NCI-H446 (cell line): ENCODE measurements at regions not wholly inside any gene's neighbourhood (a gene's known extent, or its start where the extent isn't known, plus 50 kb on each side); places are given as distances from the start of the nearest gene placed in this dataset.

Experiments
- DNase-seq, 2 experiments: peaks; one replicate each; lab custom pipeline; 2025; lab: John Stamatoyannopoulos, UW

DNA sequence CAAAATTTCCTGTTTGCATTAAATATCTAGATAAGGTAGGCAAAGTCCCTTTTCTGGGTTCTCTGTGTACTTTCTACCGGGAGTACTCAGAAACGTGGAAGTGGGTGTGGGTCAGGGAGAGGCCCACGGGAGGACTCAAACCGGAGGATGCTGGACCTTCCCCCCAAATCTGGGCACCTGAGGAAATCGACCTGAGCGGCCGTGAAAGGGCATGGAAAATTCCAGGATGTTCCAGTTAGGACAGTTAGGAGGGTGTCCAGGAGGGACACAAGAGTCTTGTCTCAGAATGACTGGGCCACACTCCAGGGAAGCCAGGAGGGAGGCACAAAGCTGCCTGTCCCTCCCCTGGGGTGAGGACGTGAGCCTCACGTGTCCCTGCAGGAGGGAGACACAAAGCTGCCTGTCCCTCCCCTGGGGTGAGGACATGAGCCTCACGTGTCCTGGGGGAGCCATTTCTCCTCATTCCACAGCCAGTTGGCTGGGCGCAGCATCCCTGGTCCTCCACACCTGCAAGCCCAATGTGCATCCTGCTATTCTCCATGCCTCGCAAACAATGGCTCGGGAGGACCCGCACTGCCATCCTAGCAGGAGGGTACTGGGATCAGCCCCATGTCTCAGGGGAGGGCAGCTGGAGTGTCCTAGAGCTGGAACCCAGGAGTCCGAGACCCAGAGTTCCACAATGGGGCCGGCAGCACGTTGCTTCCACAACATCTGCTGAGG is 190.5 kb upstream of the PPP2R2D start:
- DNase-seq: no peak

DNA sequence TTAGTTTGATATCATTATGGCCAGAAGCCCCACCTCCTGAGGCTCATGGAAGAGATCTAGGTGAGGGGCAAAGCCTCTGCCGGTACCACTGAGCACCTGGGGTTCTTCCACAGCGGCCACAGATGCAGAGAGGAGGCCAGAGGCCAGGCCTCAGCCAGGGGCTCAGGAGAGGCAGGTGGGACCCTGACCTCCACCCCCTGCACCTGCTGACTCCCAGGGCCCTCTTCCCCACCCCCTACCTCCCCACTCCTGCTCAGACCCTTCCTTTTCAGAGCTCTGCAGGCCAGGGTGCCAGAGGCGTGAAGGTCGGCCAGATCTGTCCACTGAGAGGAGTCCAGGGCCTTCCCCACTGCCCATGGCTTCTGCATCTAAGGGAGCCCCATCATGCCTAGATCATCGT is 178.7 kb upstream of the PPP2R2D start:
- DNase-seq: no peak

DNA sequence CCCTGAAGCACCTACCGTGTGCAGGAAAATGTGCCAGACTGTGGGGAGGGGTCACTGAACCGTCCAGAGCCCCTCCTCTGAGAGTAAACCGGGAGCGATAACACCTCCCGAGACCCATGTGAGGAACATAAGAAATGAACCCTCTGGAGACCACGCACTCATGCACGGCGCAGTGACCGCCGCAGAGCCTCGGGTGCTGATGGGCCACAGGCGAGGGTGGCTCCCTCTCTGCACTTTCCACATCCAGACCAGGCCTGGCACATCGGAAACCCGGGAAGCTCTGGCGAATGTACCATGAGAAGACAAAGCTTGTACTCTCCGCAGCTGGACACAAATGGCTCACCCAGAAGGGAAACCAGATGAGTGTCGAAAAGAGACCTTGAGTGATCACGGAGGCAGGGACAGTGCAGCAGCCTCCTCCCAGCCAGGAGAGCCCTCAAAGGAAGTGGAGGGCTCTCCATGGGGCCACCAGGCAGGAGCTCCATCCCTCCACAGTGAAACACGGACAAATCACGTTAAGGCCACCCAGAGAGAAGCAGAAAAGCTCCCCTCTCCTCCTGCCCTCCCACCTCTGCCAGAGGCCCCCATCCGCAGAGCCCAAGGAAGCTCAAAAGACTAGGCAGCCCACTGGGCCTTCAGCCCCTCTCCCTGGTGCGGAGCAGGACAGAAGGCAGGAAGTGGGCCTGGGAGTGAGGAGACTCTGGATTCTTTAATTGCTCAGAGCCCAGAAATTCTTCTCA is 178.1 kb upstream of the PPP2R2D start:
- DNase-seq: no peak

DNA sequence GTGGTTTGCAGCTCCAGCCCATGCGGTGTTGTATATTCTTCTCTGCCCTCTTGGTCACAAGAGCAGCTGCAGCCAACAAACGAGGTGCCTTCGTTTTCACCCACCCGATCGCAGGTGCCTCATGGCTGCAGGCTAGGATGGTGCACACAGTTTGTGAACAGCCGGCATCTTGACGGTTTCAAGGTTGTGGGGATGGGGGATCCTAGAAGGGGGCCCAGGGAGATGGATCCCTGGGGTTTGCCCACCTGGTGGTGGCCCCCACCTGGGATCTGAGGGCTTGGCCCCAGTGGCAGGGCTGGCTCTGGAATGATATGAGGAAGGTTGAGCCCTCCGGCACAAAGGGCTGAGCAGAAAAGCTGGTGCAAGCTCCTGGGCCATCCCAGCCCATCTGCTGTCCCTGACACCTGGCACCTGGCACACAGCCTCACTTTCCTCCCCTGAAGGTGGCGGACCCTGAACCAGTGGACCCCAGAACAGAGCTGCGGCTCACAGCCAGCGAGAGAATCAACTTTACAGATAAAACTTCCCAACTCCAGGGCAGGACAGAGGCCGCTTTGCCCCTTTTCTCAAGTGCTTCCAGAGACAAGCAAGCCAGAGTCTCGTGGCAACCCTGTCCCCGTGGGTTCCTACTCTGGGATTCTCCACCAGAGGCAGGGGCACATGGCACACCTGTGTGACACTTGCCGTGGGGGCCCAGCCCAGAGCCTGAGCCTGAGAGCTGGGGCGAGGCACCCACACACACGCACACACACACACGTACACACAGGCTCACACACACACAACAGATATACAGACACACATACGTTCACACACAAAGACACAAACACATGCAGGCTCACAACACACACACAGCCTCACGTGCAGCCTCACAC is 177.3 kb upstream of the PPP2R2D start:
- no peak for DNase-seq

DNA sequence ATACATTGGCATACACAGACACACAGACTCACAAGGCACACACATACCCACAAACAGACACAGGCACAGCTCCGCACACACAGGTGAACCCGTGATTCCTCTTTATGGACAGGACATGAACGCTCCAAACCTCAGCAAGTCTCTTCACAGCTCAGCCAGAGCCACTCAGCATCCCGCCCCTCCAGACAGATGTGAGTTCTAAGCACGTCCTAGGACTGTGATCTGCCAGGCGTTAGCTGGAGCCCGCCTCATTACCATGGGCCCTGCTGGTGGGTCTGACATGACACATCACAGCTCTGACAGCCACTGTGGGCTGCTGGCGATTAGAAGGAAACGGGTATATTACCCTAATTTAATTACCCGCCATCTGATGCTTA is 176.7 kb upstream of the PPP2R2D start:
- DNase-seq: no peak

DNA sequence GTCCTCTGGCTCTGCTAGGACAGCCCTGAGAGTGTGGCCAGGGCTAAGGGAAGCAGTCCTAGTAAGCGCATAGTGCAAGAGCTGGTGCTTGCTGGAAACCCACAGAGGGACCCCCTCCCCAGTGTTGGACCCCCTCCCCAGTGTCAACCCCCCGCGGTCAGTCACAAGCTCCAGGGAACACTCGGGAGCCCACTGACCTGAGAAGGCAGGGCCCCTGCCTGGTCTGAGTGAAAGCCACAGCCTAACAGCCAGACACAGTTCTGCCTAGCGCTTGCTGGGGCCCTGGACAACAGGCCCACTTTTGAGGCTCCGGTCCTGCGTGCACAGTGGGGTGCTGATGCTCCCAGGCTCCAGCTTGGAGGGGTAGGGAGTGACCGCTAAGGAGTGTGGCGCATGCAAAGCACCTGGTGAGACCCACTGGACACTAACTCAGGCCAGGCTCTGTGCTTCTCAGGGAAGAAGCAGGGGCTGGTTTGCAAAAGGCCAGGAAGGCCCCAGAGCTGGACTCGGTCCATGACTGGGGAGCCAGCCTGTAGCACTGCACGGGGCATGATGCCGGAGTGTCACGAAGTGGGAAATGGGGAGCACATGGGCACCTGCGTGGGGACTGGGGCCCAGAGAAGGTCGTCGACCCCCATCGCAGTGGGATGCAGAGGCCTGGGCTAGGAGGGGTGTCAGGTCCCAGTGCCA is 175.8 kb upstream of the PPP2R2D start:
- no peak for DNase-seq

DNA sequence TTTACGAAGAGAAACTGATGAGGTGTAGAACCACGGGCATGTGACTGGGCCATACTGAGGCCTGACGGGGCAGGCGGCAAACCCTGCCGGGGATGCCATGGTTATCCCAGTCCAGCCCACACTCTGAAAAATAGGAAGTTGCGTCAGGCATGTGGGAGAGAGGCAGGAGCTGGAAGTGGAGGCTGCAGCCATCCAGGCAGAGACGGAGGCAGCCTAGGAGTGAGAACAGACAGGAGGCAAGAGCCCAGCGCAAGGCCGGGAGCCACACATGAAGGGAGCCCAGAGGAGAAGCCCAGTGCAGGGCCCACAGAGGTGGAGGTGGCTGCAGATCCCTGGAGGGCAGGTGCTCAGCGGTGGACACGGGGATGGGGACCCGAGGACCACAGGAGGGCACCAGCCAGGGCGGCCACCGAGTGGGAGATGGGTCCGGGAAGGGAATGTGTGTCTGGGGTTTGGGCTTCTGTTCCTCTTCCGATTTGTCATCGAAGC is 175.2 kb upstream of the PPP2R2D start:
- DNase-seq: no peak

DNA sequence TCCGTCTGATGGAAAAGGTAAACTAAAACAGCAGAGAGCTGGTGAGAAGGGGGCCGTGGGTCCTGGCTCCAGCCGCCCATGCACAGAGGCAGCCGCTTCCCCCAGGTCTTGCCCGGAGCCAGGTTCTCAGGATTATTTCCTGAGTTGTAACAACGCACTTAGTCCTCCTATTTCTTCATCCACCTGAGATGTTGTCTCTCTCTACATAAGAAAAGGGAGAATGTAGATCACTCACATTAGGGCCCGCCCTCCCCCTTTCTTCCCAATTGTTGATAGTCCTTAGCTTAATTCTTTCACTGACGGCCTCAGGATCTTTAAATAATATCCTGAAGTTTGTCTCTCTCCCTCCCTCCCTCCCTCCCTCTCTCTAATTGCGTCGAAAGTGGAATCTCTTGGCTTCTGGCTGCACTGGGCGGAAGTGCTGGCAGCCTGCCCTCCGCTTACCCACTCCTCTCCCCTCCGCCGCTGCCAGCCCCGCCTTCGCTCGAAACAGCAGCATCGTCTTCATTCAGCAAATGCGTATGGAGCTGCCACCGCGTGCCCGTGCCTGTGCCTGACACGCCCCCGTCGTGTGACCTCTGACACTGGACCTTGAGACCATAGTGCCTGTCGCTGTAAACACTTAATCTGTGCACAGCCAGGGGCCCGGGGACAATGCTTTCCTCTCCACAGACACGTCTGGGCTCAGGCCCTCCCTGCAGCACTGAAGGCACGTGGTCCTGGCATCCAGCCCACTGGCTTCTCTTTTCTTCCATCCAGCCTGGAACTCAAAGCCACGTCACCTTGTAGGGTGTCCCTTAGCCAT is 174.5 kb upstream of the PPP2R2D start:
- no peak for DNase-seq

DNA sequence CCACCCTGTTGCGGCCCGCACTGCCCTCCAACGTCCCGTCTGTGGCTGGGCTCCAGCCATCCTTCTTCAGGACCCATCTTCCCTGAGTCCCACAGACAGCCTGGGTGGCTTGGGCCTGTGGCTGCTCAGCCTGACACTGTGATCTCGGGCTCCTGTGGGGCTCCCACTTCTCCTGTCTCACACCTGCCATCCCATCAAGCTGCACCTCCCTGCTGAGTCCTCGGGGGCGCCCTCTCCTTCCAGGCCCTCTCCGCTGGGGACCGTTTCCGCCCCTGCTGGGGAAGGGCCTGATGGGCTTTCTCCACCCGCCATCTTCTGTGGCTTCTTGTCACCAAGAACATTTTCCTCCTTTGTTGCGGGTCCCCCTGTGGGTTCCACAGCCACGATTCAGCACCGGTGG is 173.8 kb upstream of the PPP2R2D start:
- DNase-seq: no peak

DNA sequence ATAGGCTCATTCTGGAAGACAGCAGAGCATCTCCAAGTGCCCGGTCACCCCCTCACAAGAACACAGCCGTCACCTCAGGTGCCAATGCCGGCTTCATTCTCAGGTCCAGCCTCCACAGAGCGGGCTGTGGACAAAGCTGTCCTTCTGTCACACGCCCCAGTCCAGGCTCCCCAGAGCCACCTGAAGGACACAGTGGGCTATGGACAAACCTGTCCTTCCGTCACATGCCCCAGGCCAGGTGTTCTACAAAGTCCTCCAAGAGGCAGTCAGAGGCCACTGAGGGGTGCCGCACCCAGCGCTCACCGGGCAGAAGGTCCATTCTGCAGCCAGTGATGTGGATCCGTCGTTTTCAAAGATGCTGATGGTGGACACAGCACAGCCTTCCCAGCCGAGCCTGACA is 173.2 kb upstream of the PPP2R2D start:
- no peak for DNase-seq

DNA sequence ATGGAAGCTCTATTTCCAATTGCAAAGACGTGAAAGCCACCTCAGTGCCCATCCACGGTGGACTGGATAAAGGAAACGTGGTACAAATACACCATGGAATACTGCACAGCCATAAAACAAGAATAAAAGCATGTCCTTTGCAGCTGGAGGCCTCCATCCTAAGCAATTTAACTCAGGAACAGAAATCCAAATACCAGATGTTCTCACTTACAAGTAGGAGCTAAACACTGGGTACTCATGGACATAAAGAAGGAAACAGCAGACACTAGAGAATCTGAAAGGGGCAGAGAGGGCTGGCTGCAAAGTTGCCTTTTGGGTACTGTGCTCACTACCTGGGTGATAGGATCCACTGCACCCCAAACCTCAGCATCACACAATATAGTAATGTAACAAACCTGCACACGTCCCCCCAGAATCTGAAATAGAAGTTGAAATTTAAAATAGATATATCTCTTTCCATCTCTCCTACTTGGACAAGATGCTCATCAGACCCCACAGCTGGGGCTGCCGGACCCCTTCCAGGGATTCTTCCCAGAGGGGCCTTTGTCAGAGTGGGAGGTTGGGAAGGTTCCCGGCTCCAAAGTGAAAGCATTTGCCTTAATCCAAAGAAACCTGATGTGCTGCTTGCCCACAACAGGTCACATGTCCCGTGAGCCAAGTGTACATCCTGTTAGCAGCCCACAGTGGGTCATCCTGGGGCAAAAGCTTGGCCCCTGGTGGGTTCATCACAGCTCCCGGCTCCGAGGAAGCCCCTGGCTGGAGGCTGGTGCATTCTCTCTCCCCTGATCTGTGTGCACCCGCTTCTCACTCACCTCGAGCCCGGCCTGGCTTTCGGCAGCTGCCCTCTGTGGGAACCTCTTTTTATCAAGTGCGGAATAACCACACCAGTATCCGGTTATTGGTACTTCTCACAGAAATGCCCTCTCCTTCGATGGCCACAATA is 172.3 kb upstream of the PPP2R2D start:
- DNase-seq: no peak

DNA sequence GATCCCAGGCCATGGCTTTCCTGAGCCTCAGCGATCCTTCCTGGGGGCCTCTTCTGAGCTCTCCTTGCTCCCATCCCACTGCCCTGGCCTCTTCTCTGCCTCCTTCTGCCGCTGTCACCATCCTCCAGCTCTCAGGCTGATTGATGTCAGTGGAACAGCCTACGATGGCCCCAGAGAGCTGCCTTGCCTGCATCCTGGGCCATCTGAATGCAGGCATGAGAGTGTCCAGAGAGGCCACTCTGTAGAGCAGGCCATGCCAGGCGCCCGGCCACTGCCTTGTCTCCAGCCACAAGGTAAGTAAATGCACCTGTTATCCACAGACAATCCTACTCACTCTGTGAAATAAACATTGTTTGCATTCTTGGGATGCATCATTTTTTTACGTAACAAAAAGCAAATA is 171.4 kb upstream of the PPP2R2D start:
- DNase-seq: no peak

DNA sequence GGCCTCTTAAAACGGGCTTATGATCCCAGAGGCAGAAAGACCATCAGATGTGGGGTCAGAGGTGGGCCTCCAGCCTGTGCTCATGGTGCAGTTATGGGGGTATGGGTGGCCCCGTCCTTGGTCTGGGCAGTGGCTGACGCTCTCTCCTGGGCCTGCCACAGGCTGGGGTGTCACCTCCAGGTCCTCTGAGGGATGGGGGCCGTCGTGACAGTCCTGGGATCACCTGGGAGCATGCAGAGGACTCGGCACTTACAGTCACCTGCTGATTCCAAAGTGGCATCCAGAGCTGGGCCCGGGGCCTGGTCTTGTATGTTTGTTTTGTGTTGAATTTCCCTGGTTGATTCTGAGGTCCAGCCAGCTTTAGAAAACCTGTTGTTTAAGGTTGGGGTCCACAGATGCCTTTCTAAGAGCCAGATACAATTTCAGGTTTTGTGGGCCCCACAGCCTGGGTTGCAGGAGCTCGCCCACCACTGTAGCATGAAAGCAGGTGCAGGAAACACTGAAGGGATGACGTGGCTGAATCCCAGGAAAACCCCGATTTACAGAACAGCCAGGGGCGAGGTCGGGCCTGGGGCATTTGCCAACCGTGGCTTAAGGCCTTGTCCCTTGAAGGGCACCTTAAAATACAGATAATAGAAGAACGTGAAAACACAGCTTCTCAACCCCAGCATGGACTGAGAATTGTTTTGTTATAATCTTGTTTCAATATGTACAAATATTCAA is 170.7 kb upstream of the PPP2R2D start:
- no peak for DNase-seq

DNA sequence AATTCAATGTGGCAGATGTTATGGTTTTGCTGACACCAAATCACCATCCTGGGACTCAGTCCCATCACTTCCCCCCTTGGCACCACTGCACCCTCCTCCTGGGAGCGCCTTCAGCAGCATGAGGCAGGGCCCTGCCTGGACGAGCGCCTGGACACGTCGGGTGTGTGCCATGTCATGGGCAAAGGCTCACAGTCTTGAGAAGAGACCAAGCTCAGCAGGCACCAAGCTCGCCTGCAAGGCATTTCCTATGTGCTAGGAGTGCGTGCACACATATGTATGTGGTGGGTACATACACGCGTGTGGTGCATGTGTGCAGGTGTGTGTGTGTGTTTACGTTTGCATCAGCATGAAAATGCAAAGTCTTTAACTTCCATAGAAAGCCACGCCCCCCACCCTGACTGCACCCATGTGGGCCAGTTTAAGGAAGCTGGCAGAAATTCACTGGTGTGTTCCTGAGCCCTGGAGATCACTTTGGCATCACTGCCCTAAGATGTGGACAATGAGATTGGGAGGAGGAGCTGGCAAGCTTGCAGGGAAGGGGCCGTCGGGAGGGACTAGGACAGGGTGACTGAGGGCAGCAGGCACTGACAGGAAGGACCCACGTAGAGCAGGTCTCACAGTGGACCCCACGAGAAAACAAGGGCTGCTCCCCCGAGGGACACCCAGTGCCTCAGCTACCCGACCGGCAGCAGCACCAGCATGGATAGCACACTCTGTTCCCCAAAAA is 169.9 kb upstream of the PPP2R2D start:
- DNase-seq: no peak

DNA sequence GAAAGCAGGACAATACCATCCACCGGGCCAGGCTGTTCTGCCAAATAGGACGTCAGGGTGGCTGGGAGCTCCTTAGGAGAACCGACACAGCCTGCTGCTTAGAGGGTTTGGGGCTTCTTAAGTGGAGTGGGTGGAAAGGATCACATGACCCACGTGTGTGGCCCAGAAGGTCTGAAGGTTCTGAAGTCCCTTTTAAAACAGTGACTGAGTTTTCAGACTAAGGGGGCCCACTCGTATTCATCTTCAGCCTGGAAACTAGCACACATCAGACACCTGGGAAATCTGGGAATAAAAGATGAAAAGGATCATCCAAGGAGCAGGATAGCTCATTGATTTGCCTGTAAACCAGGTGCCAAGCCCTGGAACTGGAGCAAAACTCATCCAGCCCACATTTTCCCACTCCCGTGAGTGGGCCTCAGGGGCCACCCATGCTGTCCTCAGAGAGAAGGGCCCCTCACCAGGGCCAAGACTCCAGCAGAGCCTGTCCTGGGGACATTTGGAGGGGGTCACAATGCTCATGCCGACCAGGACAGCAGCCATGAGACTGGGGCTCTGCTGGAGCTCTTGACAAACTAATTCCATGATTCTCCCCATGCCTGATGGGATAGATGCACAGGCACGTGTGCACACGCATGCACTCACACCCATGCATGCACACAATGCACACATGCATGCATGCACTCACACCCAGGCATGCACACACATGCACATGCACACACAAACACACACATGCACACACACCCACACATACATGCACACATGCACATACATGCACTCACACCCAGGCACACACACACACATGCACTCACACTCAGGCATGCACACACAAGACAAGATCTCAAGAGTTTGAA is 168.8 kb upstream of the PPP2R2D start:
- no peak for DNase-seq

DNA sequence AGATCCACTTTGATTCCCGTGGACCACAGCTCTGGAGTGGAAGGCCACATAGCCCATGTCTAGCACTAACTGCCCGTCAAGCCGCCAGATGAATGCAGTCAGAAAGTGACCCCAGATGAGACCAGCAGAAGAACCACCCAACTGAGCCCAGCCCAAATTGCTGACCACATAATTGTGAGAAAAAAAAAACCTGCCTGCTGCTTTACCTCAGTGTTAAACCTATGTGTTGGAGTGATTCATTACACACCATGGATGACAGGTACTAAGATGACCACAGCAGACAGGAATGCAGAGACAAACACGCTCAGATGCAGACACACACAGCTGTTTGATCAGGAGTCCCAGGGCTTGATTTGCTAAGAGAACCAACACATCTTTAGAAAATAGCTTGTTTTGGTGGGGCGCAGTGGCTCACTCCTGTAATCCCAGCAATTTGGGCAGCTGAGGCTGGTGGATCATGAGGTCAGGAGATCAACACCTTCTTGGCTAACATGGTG is 168.1 kb upstream of the PPP2R2D start:
- DNase-seq: no peak

DNA sequence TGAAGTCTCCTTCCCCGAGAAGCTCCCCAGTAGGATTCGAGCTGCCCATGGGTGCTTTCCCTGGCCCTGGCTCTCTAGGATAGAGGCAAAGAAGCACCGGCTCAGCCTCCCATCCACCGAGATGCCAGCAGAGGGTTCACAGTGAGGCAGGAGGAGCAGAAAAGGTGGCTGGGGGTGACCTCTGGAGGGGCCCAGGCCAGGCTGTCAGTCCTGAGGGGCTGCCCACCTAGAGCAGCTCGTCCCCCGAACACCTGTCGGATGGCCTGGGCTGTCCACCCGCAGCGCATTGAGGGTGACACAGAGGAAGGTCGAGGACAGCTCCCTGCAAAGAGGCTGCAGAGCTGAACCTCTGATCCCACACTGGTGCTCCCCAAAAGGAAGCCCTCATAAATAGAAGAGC is 167.2 kb upstream of the PPP2R2D start:
- no peak for DNase-seq

DNA sequence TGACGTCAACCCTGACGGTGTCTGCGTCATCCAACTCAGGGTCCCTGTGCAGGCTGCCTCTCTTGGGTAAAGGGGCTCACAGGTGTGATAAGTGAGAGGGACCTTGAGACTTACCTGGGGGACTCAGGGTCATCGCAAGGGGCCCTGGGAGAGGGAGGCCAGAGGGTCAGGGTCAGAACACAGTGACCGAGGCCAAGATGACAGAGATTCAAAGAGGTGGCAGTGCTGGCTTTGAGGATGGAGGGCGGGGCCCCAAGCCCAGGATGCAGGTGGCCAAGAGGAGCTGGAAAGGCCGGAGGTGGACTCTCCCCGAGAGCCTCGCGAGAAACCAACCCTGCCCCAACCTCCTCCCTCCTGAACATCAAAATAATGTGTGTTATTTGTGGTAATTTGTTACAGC is 165.2 kb upstream of the PPP2R2D start:
- no peak for DNase-seq
